ENCODE measurements at regions not wholly inside any gene's neighbourhood (a gene's known extent, or its start where the extent isn't known, plus 50 kb on each side); places are given as distances from the start of the nearest gene placed in this dataset.

DNA sequence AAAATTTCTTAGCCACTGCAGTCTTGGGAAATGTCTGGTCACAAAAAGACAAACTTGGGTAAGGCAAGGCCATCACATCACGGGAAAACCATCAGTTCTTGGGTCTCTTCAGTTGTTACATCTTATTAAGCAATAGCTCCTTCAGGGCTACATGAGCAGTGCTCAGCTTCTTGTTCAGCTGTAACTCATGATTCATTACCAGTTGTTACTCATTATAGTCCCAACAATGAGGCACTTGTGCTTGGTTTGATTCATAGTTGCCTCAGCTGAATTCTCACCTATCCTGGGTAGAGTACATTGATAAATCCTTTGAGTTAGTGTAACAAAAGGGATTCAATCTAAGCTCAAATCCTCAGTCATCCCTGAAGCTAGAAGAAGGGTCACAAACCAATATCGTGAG, 102.4 kb upstream of the DCC start:
- TF ChIP-seq, protein P1, sequence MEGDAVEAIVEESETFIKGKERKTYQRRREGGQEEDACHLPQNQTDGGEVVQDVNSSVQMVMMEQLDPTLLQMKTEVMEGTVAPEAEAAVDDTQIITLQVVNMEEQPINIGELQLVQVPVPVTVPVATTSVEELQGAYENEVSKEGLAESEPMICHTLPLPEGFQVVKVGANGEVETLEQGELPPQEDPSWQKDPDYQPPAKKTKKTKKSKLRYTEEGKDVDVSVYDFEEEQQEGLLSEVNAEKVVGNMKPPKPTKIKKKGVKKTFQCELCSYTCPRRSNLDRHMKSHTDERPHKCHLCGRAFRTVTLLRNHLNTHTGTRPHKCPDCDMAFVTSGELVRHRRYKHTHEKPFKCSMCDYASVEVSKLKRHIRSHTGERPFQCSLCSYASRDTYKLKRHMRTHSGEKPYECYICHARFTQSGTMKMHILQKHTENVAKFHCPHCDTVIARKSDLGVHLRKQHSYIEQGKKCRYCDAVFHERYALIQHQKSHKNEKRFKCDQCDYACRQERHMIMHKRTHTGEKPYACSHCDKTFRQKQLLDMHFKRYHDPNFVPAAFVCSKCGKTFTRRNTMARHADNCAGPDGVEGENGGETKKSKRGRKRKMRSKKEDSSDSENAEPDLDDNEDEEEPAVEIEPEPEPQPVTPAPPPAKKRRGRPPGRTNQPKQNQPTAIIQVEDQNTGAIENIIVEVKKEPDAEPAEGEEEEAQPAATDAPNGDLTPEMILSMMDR (IDR thresholded peaks at IDR 0.05) = no peak
- TF ChIP-seq POLR2AphosphoS5 (IDR thresholded peaks at IDR 0.05; ENCODE audit: insufficient read depth in 1 of 2, low read depth in 1 of 2) (no peak), POLR2A (IDR thresholded peaks at IDR 0.05) (no peak)

Measured in vagina (tissue), 2 donors.